Subcutaneous abdominal adipose tissue (tissue), 5 donors: ENCODE measurements at regions not wholly inside any gene's neighbourhood (a gene's known extent, or its start where the extent isn't known, plus 50 kb on each side); places are given as distances from the start of the nearest gene placed in this dataset.

Experiments used
- H3K27ac ChIP-seq: one replicate; pipeline ENCODE4 v1.7.0; 2013; ENCODE audit warnings: low read depth, mild to moderate bottlenecking, inconsistent platforms, low read length, moderate library complexity
- H3K27me3 ChIP-seq, 5 donors: one replicate each; pipeline ENCODE4 v1.7.0; 2013; ENCODE audit warnings: low read length in 5 of 5, inconsistent platforms in 1 of 5; ENCODE audit not compliant: control insufficient read depth in 5 of 5, insufficient read depth in 4 of 5
- H3K36me3 ChIP-seq, 5 donors: one replicate each; pipeline ENCODE4 v1.7.0; 2013; ENCODE audit warnings: low read length in 5 of 5; ENCODE audit not compliant: control insufficient read depth in 5 of 5, insufficient read depth in 5 of 5
- H3K4me1 ChIP-seq, 5 donors: one replicate each; pipeline ENCODE4 v1.7.0; 2013; ENCODE audit warnings: low read length in 5 of 5, mild to moderate bottlenecking in 3 of 5, moderate library complexity in 1 of 5; ENCODE audit not compliant: control insufficient read depth in 5 of 5, insufficient read depth in 5 of 5
- H3K4me3 ChIP-seq, 5 donors: one replicate each; pipeline ENCODE4 v1.7.0; 2013; ENCODE audit warnings: low read length in 5 of 5, low read depth in 1 of 5
- H3K9ac ChIP-seq, 5 donors: one replicate each; pipeline ENCODE4 v1.7.0; 2013; ENCODE audit warnings: low read length in 5 of 5, mild to moderate bottlenecking in 4 of 5, moderate library complexity in 3 of 5
- H3K9me3 ChIP-seq, 5 donors: one replicate each; pipeline ENCODE4 v1.7.0; 2013; ENCODE audit warnings: low read length in 5 of 5; ENCODE audit not compliant: control insufficient read depth in 5 of 5
- donor health status: healthy.
- donor health status: healthy.
- donor health status: healthy.
- donor health status: healthy.
- donor health status: healthy.

DNA sequence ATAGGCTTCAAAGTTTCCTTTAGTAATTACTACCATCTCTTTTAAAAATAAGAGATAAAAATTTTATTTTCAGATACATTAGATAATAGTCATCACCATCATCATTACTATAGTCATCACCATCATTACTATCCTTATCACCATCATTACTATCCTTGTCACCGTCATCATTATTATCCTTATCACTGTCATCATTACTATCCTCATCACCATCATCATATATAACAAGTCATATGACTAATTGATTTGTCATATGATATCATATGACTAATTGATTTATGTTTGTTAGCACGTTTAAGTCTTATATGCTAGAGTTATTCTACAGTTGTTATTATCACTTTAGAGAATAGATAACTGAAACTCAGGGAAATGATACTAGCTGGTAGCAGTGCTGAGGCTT, 382.1 kb upstream of the CDH18 start:
- H3K9ac ChIP-seq, result no peak overlapping the region
- no peaks in the 10 kb centered on the region for H3K36me3 ChIP-seq
- H3K9me3 ChIP-seq, result no peaks in the 10 kb centered on the region
- H3K4me3 ChIP-seq, result no peak overlapping the region
- H3K4me1 ChIP-seq, result no peaks in the 10 kb centered on the region
- no peak overlapping the region for H3K27ac ChIP-seq
- H3K27me3 ChIP-seq, result no peaks in the 10 kb centered on the region

DNA sequence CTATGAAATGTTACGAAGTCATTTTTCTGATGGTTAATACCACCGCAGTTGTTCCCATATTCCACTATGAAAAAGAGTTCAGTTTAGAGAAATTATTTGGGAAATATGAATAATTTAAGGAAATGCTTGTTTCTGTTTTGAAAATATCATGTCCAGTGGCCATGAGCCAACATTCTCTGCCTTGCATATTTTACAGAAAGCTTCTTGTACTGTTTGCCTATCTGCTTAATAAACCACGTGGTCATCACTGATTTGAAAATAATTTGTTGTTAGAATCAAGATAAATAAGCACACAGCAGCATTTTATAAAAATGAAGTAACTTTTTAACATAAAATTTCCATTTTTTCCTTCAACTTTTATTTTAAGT, 381.5 kb upstream of the CDH18 start:
- no peaks in the 10 kb centered on the region for H3K9me3 ChIP-seq
- no peaks in the 10 kb centered on the region for H3K27me3 ChIP-seq
- H3K4me1 ChIP-seq, result no peaks in the 10 kb centered on the region
- no peak overlapping the region for H3K27ac ChIP-seq
- no peak overlapping the region for H3K9ac ChIP-seq
- H3K36me3 ChIP-seq, result no peaks in the 10 kb centered on the region
- H3K4me3 ChIP-seq, result no peak overlapping the region

DNA sequence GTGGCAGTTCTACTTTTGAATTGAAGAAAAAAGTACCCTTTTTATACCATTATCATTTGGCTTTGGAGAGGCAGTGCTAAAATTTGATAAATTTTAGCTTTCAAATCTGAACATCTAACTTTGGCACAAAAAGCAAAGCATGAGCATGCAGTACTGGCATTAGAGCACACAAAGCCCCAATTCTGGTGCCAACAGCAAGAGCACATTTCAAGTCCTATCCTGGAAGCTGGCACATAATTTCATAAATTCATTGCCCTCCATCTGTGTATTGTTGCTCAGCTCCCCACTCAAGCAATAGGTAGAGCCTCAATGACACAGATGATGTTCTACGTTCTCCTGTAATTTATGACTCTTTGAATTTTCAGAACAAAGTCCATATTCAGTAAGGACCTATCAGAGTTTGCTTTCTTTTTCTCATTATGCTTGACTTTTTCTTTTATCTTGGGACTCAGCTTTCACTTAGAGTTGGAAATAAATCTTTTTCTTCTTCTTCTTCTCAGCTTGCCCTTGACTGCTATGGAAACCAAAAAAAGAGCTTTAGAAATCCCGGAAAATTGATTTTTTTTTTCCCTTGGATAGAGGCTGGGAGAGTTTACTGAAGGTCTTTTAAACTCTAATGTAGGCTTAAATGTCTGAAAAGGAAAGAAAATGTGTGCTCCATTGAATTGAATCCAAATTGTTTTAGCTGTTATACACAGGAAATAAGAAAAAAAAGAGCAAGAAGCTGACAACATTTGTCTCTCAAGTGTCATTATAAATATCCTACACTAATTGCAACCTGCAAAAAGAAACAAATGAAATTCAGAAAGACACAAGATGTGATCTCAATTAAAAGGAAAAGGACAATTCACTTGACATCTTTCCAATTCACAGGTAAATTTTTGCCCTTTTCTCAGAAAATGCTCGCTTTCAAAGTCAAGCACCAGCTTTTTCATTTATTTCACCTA, 380.8 kb upstream of the CDH18 start:
- Histone ChIP-seq H3K27ac (no peak overlapping the region), H3K9ac (no peak overlapping the region), H3K27me3 (no peaks in the 10 kb centered on the region), H3K4me3 (no peak overlapping the region), H3K36me3 (no peaks in the 10 kb centered on the region), H3K9me3 (no peaks in the 10 kb centered on the region), H3K4me1 (no peaks in the 10 kb centered on the region)

DNA sequence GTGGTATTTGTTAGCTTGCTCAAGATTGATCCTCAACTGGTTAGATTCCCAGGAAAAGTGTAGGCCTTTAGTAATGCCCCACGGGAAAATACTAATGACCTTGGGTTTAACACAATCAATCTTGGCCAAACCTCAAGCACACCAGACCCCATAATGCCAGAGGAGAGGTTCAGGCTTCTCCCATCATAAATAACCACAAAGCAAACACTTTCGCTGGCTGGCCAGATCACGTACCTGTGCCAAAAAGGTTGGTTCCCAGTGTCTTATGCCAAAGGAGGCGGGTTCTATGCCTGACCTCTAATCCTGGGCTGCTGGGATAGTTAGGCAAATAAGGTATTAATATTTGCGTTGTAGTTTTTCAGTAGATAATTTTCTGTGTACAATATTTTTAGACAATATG, 379.2 kb upstream of the CDH18 start:
- Histone ChIP-seq H3K9ac (no peak overlapping the region), H3K4me1 (no peaks in the 10 kb centered on the region), H3K27ac (no peak overlapping the region), H3K4me3 (no peak overlapping the region), H3K36me3 (no peaks in the 10 kb centered on the region), H3K9me3 (no peaks in the 10 kb centered on the region), H3K27me3 (no peaks in the 10 kb centered on the region)

DNA sequence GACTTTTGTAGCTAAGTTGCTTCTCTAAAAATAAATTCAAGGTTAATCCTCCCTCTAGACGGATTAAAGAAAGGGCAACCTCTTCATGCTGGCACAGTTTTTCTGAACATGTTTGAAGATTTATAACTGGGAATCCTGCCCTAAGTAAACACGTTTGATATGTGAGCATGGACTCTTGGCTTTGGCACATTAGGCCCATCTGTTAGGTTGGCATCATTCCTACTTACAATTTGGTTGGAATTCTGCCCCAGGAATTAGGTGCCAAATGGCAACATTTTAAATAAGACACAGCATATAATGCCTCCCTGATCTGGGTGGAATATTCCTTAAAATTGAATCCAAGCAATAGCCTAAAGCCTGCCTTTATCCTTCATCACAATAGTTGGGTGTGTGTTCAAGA, 372.3 kb upstream of the CDH18 start:
- Histone ChIP-seq H3K4me3 (no peak overlapping the region), H3K27ac (no peak overlapping the region), H3K36me3 (no peaks in the 10 kb centered on the region), H3K9ac (no peak overlapping the region), H3K9me3 (peaks cover 0 to 4% (median 0%) of the 10 kb centered on the region in 5 donors), H3K27me3 (no peaks in the 10 kb centered on the region), H3K4me1 (peaks cover 0 to 4% (median 0%) of the 10 kb centered on the region in 5 donors)

DNA sequence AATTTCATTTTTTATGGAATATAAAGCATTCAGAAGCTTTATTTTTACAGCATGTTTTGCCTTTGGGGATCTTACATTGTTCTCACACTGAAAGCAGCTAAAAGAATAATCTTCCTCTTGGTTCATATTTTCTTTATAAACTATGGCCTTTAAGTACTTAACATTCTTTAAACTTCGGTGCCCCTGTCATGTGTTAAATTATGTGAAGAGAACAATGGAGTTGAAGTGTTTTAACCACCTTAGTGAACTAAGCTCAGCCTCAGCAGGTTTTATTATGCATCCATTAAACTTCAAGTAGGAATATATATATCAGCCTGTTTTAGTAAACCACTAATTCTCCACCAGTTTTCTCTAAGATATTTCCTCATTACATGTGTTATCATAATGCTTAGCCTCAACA, 371.4 kb upstream of the CDH18 start:
- H3K9ac ChIP-seq, result no peak overlapping the region
- no peak overlapping the region for H3K27ac ChIP-seq
- H3K27me3 ChIP-seq, result no peaks in the 10 kb centered on the region
- H3K4me1 ChIP-seq, result peaks cover 0 to 4% (median 0%) of the 10 kb centered on the region in 5 donors
- no peaks in the 10 kb centered on the region for H3K36me3 ChIP-seq
- peaks cover 0 to 4% (median 0%) of the 10 kb centered on the region in 5 donors for H3K9me3 ChIP-seq
- H3K4me3 ChIP-seq, result no peak overlapping the region

DNA sequence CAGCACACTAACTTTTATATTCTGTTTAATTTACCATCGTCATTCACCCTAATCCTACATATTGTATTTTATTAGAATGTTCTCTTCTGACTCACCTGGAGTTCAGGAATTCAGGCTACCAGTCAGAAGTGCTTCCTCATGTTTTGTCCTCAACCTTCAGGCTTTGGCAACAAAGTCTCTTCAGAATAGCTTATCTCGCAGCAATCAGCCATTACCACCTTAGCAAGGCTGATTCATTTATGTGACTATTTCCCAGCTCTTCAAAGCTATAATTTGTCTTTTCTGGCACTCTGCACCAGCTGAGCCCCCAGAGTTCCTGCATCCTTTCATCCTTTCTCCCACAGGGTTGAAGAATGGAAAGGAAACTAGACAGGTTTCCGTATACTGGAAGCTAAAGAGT, 365.5 kb upstream of the CDH18 start:
- Histone ChIP-seq H3K36me3 (no peaks in the 10 kb centered on the region), H3K4me1 (no peaks in the 10 kb centered on the region), H3K9ac (no peak overlapping the region), H3K4me3 (no peak overlapping the region), H3K9me3 (peaks cover 0 to 4% (median under 1%) of the 10 kb centered on the region in 5 donors), H3K27me3 (no peaks in the 10 kb centered on the region), H3K27ac (no peak overlapping the region)

DNA sequence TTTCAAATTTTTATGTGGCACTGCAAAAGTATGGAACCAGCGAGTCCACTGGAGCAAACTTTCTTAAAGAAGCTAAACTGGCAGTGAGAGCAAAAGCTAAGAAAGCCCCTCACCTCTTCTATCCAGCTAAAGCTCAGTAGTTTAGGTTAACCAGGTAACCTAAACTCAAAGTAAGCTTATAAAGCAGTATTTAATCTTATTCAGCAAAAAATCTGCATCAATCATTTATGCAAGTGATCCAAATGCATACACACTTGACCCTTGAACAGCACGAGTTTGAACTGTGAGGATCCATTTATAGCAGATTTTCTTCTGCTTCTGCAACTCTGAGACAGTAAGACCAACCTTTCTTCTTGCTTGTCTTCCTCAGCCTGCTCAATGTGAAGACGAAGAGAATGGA, 363.8 kb upstream of the CDH18 start:
- H3K9me3 ChIP-seq, result peaks cover 0 to 14% (median 6%) of the 10 kb centered on the region in 5 donors
- no peak overlapping the region for H3K4me3 ChIP-seq
- H3K36me3 ChIP-seq, result no peaks in the 10 kb centered on the region
- no peak overlapping the region for H3K9ac ChIP-seq
- no peaks in the 10 kb centered on the region for H3K27me3 ChIP-seq
- H3K4me1 ChIP-seq, result no peaks in the 10 kb centered on the region
- no peak overlapping the region for H3K27ac ChIP-seq

DNA sequence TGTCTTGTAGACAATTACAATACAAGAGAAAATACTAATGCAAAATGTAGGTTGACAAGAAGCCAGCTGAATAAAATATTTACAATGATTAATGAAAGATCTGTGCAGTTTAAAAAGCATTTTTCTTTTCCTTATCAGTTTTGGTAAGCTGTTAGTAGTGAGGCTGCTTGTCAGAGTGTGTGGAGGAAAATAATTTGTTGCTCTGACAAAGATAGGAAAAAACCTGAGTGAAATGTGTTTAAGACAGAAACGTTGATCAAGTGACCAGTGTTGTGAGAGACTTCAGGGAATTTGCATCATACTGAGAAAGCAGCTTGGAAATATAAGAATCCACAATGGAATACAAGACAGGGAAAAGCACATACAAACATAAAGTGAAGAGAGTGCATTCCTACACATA, 360.3 kb upstream of the CDH18 start:
- no peak overlapping the region for H3K27ac ChIP-seq
- H3K4me3 ChIP-seq, result no peak overlapping the region
- no peak overlapping the region for H3K9ac ChIP-seq
- no peaks in the 10 kb centered on the region for H3K36me3 ChIP-seq
- H3K4me1 ChIP-seq, result no peaks in the 10 kb centered on the region
- peaks cover 0 to 17% (median 5%) of the 10 kb centered on the region in 5 donors for H3K9me3 ChIP-seq
- no peaks in the 10 kb centered on the region for H3K27me3 ChIP-seq

DNA sequence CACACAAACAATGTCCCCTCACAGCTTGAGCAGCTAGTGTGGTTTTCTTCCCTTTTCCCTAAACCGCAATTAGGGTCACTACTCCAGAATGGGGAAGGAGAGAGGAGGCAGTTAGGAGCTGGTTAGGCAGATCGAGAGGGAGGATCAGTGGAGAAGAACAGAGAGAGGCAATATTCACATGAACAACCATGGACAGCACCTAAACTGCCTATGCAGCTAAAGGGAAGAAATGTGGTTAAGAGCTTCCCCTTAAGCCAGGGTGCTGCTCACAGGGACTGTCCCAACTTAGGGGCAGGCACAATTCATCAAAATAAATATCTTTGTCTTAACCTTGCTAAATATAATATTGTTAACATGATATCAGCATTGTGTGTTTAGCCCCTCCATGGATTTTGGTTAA, 359.3 kb upstream of the CDH18 start:
- no peaks in the 10 kb centered on the region for H3K4me1 ChIP-seq
- no peak overlapping the region for H3K4me3 ChIP-seq
- no peaks in the 10 kb centered on the region for H3K27me3 ChIP-seq
- H3K9ac ChIP-seq, result no peak overlapping the region
- H3K36me3 ChIP-seq, result no peaks in the 10 kb centered on the region
- H3K27ac ChIP-seq, result no peak overlapping the region
- H3K9me3 ChIP-seq, result peaks cover 0 to 17% (median 5%) of the 10 kb centered on the region in 5 donors
